GM10266 (cell line): ENCODE measurements at regions not wholly inside any gene's neighbourhood (a gene's known extent, or its start where the extent isn't known, plus 50 kb on each side); places are given as distances from the start of the nearest gene placed in this dataset.
A peak's percentile ranks its signal among the peaks of the same experiment; 100 is the strongest.

Experiments
- DNase-seq: peaks from one replicate; pipeline ENCODE4 v3.0.0; 2012; ENCODE audit errors: extremely low spot score
- TF ChIP-seq, protein P1 (sequence below): IDR thresholded peaks from 2 replicates; pipeline ENCODE4 v1.5.1; 2012; ENCODE audit warnings: mild to moderate bottlenecking, low read depth; ENCODE audit not compliant: control insufficient read depth, insufficient read depth; ENCODE audit errors: missing control alignments

DNA sequence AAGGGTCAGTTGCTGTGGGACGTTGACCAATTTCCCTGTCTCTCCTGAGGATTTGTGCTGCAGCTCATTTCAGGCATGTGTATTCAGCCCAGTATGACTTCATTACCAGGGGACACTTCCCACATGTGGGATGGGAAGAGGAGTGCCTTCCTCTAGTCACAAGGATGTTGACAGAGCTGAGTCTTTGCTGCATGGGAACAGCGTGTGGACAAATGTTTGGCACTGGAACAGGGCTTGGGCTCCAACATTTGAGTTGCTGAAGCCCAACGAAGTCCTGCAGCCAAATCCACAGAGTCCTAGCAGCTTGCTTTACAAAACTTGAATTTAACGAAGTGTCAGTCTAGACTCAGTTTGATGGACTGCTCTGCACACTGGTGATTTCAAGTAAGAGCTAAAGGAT lies 283.2 kb downstream of the SH3GL2 start:
- TF ChIP-seq, protein P1, sequence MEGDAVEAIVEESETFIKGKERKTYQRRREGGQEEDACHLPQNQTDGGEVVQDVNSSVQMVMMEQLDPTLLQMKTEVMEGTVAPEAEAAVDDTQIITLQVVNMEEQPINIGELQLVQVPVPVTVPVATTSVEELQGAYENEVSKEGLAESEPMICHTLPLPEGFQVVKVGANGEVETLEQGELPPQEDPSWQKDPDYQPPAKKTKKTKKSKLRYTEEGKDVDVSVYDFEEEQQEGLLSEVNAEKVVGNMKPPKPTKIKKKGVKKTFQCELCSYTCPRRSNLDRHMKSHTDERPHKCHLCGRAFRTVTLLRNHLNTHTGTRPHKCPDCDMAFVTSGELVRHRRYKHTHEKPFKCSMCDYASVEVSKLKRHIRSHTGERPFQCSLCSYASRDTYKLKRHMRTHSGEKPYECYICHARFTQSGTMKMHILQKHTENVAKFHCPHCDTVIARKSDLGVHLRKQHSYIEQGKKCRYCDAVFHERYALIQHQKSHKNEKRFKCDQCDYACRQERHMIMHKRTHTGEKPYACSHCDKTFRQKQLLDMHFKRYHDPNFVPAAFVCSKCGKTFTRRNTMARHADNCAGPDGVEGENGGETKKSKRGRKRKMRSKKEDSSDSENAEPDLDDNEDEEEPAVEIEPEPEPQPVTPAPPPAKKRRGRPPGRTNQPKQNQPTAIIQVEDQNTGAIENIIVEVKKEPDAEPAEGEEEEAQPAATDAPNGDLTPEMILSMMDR: no peak
- no peak for DNase-seq

DNA sequence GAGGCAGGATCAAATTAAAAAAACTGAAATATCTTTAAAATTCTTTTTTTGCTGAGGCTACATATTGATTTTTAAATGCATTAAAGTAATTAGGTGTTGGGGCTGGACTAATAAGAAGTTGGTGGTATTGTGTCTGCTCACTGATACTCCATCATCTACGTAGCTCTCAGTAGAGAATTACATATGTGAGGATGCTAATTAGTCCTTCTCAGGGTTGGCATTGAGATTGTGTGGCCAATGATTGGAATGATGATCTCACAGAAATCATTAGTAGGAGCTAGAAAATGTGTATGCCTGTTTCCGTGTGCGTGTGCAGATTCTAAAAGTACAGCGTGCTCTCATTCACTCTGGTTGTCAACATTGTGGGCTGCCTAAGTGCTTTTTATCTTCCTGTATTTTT lies 283.8 kb downstream of the SH3GL2 start:
- TF ChIP-seq, protein P1: no peak

DNA sequence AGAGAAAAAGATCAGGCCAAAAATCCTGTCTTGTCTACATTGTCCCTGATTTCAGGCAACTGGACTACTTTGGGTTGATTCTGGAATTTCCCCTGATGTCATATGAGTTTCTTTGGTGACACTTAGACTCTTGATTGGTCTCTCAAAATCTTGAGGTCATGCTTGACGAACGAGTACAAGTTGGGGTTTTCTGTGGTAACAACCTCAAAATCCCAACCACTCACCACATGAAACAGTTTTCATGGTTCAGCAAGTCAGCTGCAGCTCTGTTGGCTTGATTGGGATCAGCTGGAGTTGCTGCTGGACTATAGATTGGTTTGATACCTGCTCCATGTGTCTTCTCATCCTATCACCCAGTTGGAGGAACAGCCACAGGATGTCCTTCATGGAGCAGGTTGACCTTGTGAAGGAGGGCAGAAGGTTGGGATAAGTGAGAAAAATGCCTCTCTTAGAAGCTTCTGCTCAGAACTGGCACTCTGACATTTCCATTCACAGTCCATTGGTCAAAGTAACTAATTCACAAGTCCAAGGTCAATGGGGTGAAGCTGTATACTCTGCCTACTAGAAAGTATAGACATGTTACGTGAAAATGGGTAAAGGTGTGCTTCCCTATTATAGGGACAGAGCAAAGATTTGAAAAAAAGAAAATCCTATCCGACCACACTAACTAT lies 284.5 kb downstream of the SH3GL2 start:
- TF ChIP-seq, protein P1: no peak
- peak; percentile 22 for DNase-seq

More for the DNA sequence above, 283.8 kb downstream of the SH3GL2 start:
- DNase-seq: no peak

DNA sequence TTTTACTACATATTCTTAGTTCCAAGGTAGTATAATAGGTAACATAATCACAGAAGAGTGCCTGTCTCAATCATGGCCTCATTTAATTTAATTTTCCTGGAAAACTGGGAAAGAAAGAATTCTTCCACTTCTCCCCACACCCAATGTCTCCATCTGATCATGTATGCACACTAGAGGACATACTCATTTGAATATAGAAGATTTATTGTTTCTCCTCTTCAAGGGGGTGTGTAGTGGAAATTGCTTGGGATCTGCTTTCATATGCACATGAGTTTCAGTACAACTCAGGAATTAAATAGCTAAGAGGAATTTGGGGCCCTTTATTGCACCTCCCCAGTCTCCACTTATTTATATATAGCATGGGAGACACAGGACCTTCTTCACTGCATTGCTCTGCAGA lies 285.1 kb downstream of the SH3GL2 start:
- DNase-seq: no peak
- TF ChIP-seq, protein P1: no peak

DNA sequence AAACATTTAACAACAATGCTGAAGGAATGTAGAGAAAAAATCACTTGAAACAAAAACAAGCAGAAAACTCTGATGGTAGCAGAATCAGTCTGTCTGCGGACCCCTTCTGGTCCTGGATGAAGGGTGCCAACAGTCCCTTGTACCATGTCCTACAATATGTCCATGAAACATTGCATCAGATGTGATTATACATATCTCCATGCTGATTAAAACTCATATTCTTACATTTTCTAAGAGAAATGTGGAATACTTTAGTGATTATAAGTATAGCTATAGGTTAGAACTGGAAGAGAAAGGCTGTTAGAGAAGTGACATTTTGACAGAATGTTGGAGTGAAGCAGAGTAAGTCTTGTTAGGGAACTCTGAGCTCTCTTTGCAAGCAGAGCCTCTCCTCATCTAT lies 286.1 kb downstream of the SH3GL2 start:
- TF ChIP-seq, protein P1: no peak
- no peak for DNase-seq

DNA sequence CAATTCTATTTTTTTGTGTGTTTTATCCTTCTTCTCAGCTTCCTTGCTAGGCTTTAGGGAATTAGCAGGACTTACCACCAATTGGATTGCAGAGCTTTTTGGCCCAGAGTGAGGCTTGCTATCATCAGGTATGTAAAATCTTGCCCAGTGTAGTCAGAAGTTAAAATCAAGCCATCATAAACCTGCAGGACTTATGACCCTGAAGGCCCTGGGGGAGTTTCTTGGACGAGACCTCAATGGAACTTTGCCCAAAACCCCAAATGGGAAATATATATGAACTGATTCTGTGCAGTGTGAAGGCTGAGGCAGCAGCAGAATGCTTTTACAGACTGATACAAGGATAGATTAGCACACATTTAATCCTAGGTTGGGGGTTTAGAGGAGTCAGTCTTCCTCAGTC lies 287.0 kb downstream of the SH3GL2 start:
- TF ChIP-seq, protein P1: no peak
- no peak for DNase-seq

DNA sequence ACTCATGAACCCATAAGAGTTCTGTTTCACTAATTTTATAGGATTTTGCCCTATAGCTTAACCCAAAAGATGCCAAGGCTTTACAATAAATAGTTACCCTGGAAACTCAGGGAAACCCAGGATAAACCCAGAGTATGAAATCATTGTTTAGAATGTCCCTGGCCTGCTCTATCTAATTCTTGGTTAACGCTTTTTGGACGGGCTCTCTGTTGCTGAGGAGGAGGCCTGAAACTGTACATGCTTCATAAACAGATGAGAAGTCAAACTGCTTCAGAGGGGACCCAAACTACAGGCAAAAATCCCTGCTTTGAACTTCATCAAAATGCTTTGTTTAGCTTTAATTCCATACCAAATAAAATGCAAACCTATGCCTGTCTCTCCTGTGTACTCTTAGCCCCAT lies 291.9 kb downstream of the SH3GL2 start:
- TF ChIP-seq, protein P1: no peak
- DNase-seq: no peak
